SK-N-SH treated with all-trans-retinoic acid at 6 μM for 48 hours (cell line): ENCODE measurements at regions not wholly inside any gene's neighbourhood (a gene's known extent, or its start where the extent isn't known, plus 50 kb on each side); places are given as distances from the start of the nearest gene placed in this dataset.

Experiments used
- ARNTL ChIP-seq: fragments of 450-650 bp; formaldehyde crosslinking; IDR thresholded peaks from 2 replicates; pipeline ENCODE4 v1.5.0; 2020; ENCODE audit warnings: low read depth, mild to moderate bottlenecking, moderate library complexity, borderline replicate concordance
- ESRRG ChIP-seq: fragments of 250-450 bp; sonication (Bioruptor Pico); IDR thresholded peaks from 2 replicates; pipeline ENCODE4 v1.6.1; 2021; ENCODE audit warnings: mild to moderate bottlenecking
- TCF4 ChIP-seq: fragments of 250-450 bp; sonication (Bioruptor Pico); IDR thresholded peaks from 2 replicates; pipeline ENCODE4 v1.8.0; 2021; ENCODE audit warnings: mild to moderate bottlenecking, moderate library complexity, borderline replicate concordance
- ZNF70 ChIP-seq: fragments of 450-650 bp; formaldehyde crosslinking; IDR thresholded peaks from 2 replicates; pipeline ENCODE4 v1.5.0; 2020; ENCODE audit warnings: mild to moderate bottlenecking, moderate library complexity
- ZNF8 ChIP-seq: fragments of 450-650 bp; formaldehyde crosslinking; IDR thresholded peaks from 2 replicates; pipeline ENCODE4 v1.5.0; 2020; ENCODE audit warnings: mild to moderate bottlenecking, moderate library complexity

DNA sequence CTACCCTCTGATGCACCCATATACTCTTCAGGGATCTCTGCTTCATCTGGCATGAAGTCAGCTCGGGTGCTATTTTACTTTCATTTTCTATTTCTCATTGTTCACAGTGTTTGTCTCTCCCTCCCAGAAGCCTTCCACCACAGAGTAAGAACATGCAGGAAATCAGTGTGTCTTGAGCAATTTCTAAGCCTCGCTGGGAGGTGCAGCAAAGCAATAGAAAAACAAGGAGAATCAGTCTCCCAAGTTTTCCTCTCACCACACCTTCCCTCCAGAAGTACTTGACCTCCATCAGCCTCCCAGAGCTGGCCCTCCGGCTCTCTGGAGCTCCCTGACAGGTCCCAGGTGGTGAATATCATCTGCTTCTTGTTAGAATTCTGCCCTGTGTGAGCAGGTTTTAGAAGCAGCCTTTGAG is 594.7 kb upstream of the CAMK1G start:
- TF ChIP-seq ARNTL (CRISPR knock-in tag) (no peak), ESRRG (no peak), ZNF70 (CRISPR knock-in tag) (no peak), ZNF8 (CRISPR knock-in tag) (no peak), TCF4 (CRISPR knock-in tag) (no peak)
